ENCODE measurements at regions not wholly inside any gene's neighbourhood (a gene's known extent, or its start where the extent isn't known, plus 50 kb on each side); places are given as distances from the start of the nearest gene placed in this dataset.

- Histone ChIP-seq H3K27ac (ENCODE audit: low read length) (no peak overlapping the region), H3K4me1 (ENCODE audit: control insufficient read depth, insufficient read depth, low read length) (peaks cover 5% of the 10 kb centered on the region), H3K4me3 (ENCODE audit: low read length) (no peak overlapping the region), H3K27me3 (ENCODE audit: control insufficient read depth, insufficient read depth, low read length) (peaks cover 3% of the 10 kb centered on the region), H3K9me3 (ENCODE audit: control insufficient read depth, low read depth, low read length) (no peaks in the 10 kb centered on the region), H3K36me3 (ENCODE audit: control insufficient read depth, insufficient read depth, low read length) (no peaks in the 10 kb centered on the region)
- 93% methylated on average over 2 of the region's 9 CpGs for WGBS (ENCODE audit: insufficient coverage, low lambda C conversion rate)
- no peak for DNase-seq
These were observed 480.5 kb upstream of the PROK2 start for GRCh38 chr3:72265256-72266015.

- Histone ChIP-seq H3K9me3 (ENCODE audit: control insufficient read depth, low read depth, low read length) (peaks cover 3% of the 10 kb centered on the region), H3K27ac (ENCODE audit: low read length) (no peak overlapping the region), H3K4me3 (ENCODE audit: low read length) (no peak overlapping the region), H3K27me3 (ENCODE audit: control insufficient read depth, insufficient read depth, low read length) (peaks cover 5% of the 10 kb centered on the region), H3K4me1 (ENCODE audit: control insufficient read depth, insufficient read depth, low read length) (no peaks in the 10 kb centered on the region), H3K36me3 (ENCODE audit: control insufficient read depth, insufficient read depth, low read length) (no peaks in the 10 kb centered on the region)
- DNase-seq = no peak
- WGBS (ENCODE audit: insufficient coverage, low lambda C conversion rate) = no CpG with 5 or more reads among the region's 4 CpGs
These were observed 478.5 kb upstream of the PROK2 start for GRCh38 chr3:72263223-72263990.

- DNase-seq = no peak
- H3K27me3 ChIP-seq (ENCODE audit: control insufficient read depth, insufficient read depth, low read length) = peaks cover 6% of the 10 kb centered on the region
- H3K27ac ChIP-seq (ENCODE audit: low read length) = no peak overlapping the region
- 80% methylated on average over 1 of the region's 3 CpGs for WGBS (ENCODE audit: insufficient coverage, low lambda C conversion rate)
- H3K4me3 ChIP-seq (ENCODE audit: low read length) = no peak overlapping the region
- no peaks in the 10 kb centered on the region for H3K4me1 ChIP-seq (ENCODE audit: control insufficient read depth, insufficient read depth, low read length)
- H3K9me3 ChIP-seq (ENCODE audit: control insufficient read depth, low read depth, low read length) = peaks cover 3% of the 10 kb centered on the region
- no peaks in the 10 kb centered on the region for H3K36me3 ChIP-seq (ENCODE audit: control insufficient read depth, insufficient read depth, low read length)
These were observed 477.8 kb upstream of the PROK2 start for GRCh38 chr3:72262736-72263135.

GRCh38 chr3:72261566-72262564 lies 476.9 kb upstream of the PROK2 start:
- Histone ChIP-seq H3K4me1 (ENCODE audit: control insufficient read depth, insufficient read depth, low read length) (no peaks in the 10 kb centered on the region), H3K27ac (ENCODE audit: low read length) (no peak overlapping the region), H3K9me3 (ENCODE audit: control insufficient read depth, low read depth, low read length) (peaks cover 3% of the 10 kb centered on the region), H3K36me3 (ENCODE audit: control insufficient read depth, insufficient read depth, low read length) (no peaks in the 10 kb centered on the region), H3K27me3 (ENCODE audit: control insufficient read depth, insufficient read depth, low read length) (peaks cover 6% of the 10 kb centered on the region), H3K4me3 (ENCODE audit: low read length) (no peak overlapping the region)
- no peak for DNase-seq
- WGBS (ENCODE audit: insufficient coverage, low lambda C conversion rate) = 100% methylated on average over 1 of the region's 8 CpGs

- WGBS (ENCODE audit: insufficient coverage, low lambda C conversion rate) = no CpG with 5 or more reads among the region's 5 CpGs
- peaks cover 5% of the 10 kb centered on the region for H3K4me1 ChIP-seq (ENCODE audit: control insufficient read depth, insufficient read depth, low read length)
- H3K9me3 ChIP-seq (ENCODE audit: control insufficient read depth, low read depth, low read length) = peaks cover 3% of the 10 kb centered on the region
- no peak overlapping the region for H3K4me3 ChIP-seq (ENCODE audit: low read length)
- H3K27me3 ChIP-seq (ENCODE audit: control insufficient read depth, insufficient read depth, low read length) = peaks cover 6% of the 10 kb centered on the region
- H3K36me3 ChIP-seq (ENCODE audit: control insufficient read depth, insufficient read depth, low read length) = no peaks in the 10 kb centered on the region
- no peak for DNase-seq
- no peak overlapping the region for H3K27ac ChIP-seq (ENCODE audit: low read length)
These were observed 475.6 kb upstream of the PROK2 start for GRCh38 chr3:72260588-72260910.

- Histone ChIP-seq H3K27ac (ENCODE audit: low read length) (no peak overlapping the region), H3K36me3 (ENCODE audit: control insufficient read depth, insufficient read depth, low read length) (no peaks in the 10 kb centered on the region), H3K4me1 (ENCODE audit: control insufficient read depth, insufficient read depth, low read length) (peaks cover 5% of the 10 kb centered on the region), H3K9me3 (ENCODE audit: control insufficient read depth, low read depth, low read length) (peaks cover 3% of the 10 kb centered on the region), H3K4me3 (ENCODE audit: low read length) (no peak overlapping the region), H3K27me3 (ENCODE audit: control insufficient read depth, insufficient read depth, low read length) (peaks cover 6% of the 10 kb centered on the region)
- 100% methylated on average over 1 of the region's 7 CpGs for WGBS (ENCODE audit: insufficient coverage, low lambda C conversion rate)
- DNase-seq = no peak
These were observed 475.0 kb upstream of the PROK2 start for GRCh38 chr3:72259755-72260587.

GRCh38 chr3:72258361-72259141 lies 473.6 kb upstream of the PROK2 start:
- WGBS (ENCODE audit: insufficient coverage, low lambda C conversion rate) = no CpG with 5 or more reads among the region's 17 CpGs
- peaks cover 6% of the 10 kb centered on the region for H3K27me3 ChIP-seq (ENCODE audit: control insufficient read depth, insufficient read depth, low read length)
- no peak overlapping the region for H3K4me3 ChIP-seq (ENCODE audit: low read length)
- peaks cover 5% of the 10 kb centered on the region for H3K9me3 ChIP-seq (ENCODE audit: control insufficient read depth, low read depth, low read length)
- DNase-seq = no peak
- H3K4me1 ChIP-seq (ENCODE audit: control insufficient read depth, insufficient read depth, low read length) = peaks cover 5% of the 10 kb centered on the region
- H3K36me3 ChIP-seq (ENCODE audit: control insufficient read depth, insufficient read depth, low read length) = no peaks in the 10 kb centered on the region
- peak overlapping the region; percentile 27 for H3K27ac ChIP-seq (ENCODE audit: low read length)

- 80% methylated on average over 1 of the region's 2 CpGs for WGBS (ENCODE audit: insufficient coverage, low lambda C conversion rate)
- no peak overlapping the region for H3K4me3 ChIP-seq (ENCODE audit: low read length)
- DNase-seq = no peak
- H3K36me3 ChIP-seq (ENCODE audit: control insufficient read depth, insufficient read depth, low read length) = no peaks in the 10 kb centered on the region
- H3K27me3 ChIP-seq (ENCODE audit: control insufficient read depth, insufficient read depth, low read length) = peaks cover 6% of the 10 kb centered on the region
- H3K27ac ChIP-seq (ENCODE audit: low read length) = no peak overlapping the region
- H3K4me1 ChIP-seq (ENCODE audit: control insufficient read depth, insufficient read depth, low read length) = peaks cover 5% of the 10 kb centered on the region
- H3K9me3 ChIP-seq (ENCODE audit: control insufficient read depth, low read depth, low read length) = peaks cover 5% of the 10 kb centered on the region
These were observed 472.8 kb upstream of the PROK2 start for GRCh38 chr3:72257738-72258137.

- H3K36me3 ChIP-seq (ENCODE audit: control insufficient read depth, insufficient read depth, low read length) = no peaks in the 10 kb centered on the region
- 100% methylated on average over 2 of the region's 4 CpGs for whole genome bisulfite sequencing (ENCODE audit: insufficient coverage, low lambda C conversion rate)
- H3K4me1 ChIP-seq (ENCODE audit: control insufficient read depth, insufficient read depth, low read length) = peaks cover 5% of the 10 kb centered on the region
- H3K27me3 ChIP-seq (ENCODE audit: control insufficient read depth, insufficient read depth, low read length) = peaks cover 6% of the 10 kb centered on the region
- peaks cover 5% of the 10 kb centered on the region for H3K9me3 ChIP-seq (ENCODE audit: control insufficient read depth, low read depth, low read length)
- H3K27ac ChIP-seq (ENCODE audit: low read length) = no peak overlapping the region
- H3K4me3 ChIP-seq (ENCODE audit: low read length) = no peak overlapping the region
- no peak for DNase-seq
These were observed 472.3 kb upstream of the PROK2 start for GRCh38 chr3:72257203-72257602.
